Liver (tissue), 8 donors: ENCODE measurements at regions not wholly inside any gene's neighbourhood (a gene's known extent, or its start where the extent isn't known, plus 50 kb on each side); places are given as distances from the start of the nearest gene placed in this dataset.
"Not testable (repeated sequence)": the region's sequence is repeated elsewhere in the genome, so short reads cannot be mapped to it uniquely, and the experiment has no call there.

Experiments used
- DNase-seq: peaks from one replicate; pipeline ENCODE4 v3.0.0-alpha.2; 2017; ENCODE audit warnings: low spot score
- H3K27ac ChIP-seq, 2 donors: one replicate each; pipeline ENCODE4 v1.7.0; 2013; ENCODE audit warnings: inconsistent platforms in 2 of 2, low read length in 2 of 2, control low read depth in 1 of 2, low read depth in 1 of 2, mild to moderate bottlenecking in 1 of 2
- H3K27me3 ChIP-seq, 4 donors: one replicate each; pipeline versions ENCODE4 v1.6.1 to v1.7.0; 2013; ENCODE audit warnings: low read length in 3 of 4, inconsistent platforms in 1 of 4, mild to moderate bottlenecking in 1 of 4, moderate library complexity in 1 of 4; ENCODE audit not compliant: control insufficient read depth in 4 of 4, insufficient read depth in 4 of 4
- H3K36me3 ChIP-seq, 4 donors: one replicate each; pipeline versions ENCODE4 v1.6.1 to v1.7.0; 2013; ENCODE audit warnings: low read length in 3 of 4, mild to moderate bottlenecking in 3 of 4, low read depth in 1 of 4, moderate library complexity in 1 of 4; ENCODE audit not compliant: control insufficient read depth in 4 of 4, insufficient read depth in 3 of 4
- H3K4me1 ChIP-seq, 4 donors: one replicate each; pipeline versions ENCODE4 v1.6.1 to v1.7.0; 2013; ENCODE audit warnings: low read length in 3 of 4, mild to moderate bottlenecking in 3 of 4, moderate library complexity in 1 of 4; ENCODE audit not compliant: control insufficient read depth in 4 of 4, insufficient read depth in 4 of 4
- H3K4me3 ChIP-seq, 3 donors: one replicate each; pipeline versions ENCODE4 v1.6.1 to v1.7.0; 2013; ENCODE audit warnings: low read length in 3 of 3, control low read depth in 1 of 3, low read depth in 1 of 3, mild to moderate bottlenecking in 1 of 3
- H3K9ac ChIP-seq, 2 donors: one replicate each; pipeline ENCODE4 v1.7.0; 2013; ENCODE audit warnings: low read length in 2 of 2, mild to moderate bottlenecking in 2 of 2, moderate library complexity in 2 of 2, control low read depth in 1 of 2, low read depth in 1 of 2
- H3K9me3 ChIP-seq, 4 donors: one replicate each; pipeline versions ENCODE4 v1.6.1 to v1.7.0; 2013; ENCODE audit warnings: low read length in 3 of 4; ENCODE audit not compliant: control insufficient read depth in 4 of 4
- FOXA1 ChIP-seq: IDR thresholded peaks from 2 replicates; pipeline ENCODE4 v1.6.1; 2016; ENCODE audit warnings: antibody characterized with exemption
- FOXA2 ChIP-seq: IDR thresholded peaks from 2 replicates; pipeline ENCODE4 v1.6.1; 2016; ENCODE audit warnings: antibody characterized with exemption
- HNF4G ChIP-seq: IDR thresholded peaks from 2 replicates; pipeline ENCODE4 v1.6.1; 2016; ENCODE audit warnings: antibody characterized with exemption
- NR2F2 ChIP-seq: IDR thresholded peaks from 2 replicates; pipeline ENCODE4 v1.6.1; 2016; ENCODE audit warnings: antibody characterized with exemption
- SP1 ChIP-seq: IDR thresholded peaks from 2 replicates; pipeline ENCODE4 v1.6.1; 2018; ENCODE audit warnings: antibody characterized with exemption, mild to moderate bottlenecking
- YY1 ChIP-seq: IDR thresholded peaks from 2 replicates; pipeline ENCODE4 v1.6.1; 2016; ENCODE audit warnings: antibody characterized with exemption, mild to moderate bottlenecking
- WGBS: extraction: QIAGEN DNeasy Blood & Tissue Kit; methylation state at CpG from one replicate; pipeline ENCODE4 v1.1.7; 2013; 5-methylcytosine and 5-hydroxymethylcytosine counted together
- TF ChIP-seq, protein P1 (sequence below): IDR thresholded peaks from 2 replicates; pipeline ENCODE4 v1.6.1; 2016; ENCODE audit warnings: antibody characterized with exemption
- TF ChIP-seq, protein P2 (sequence below): fragments of 150-350 bp; IDR thresholded peaks from 2 replicates; pipeline ENCODE4 v1.5.1; 2017; ENCODE audit warnings: improper control_type of control experiment, low read depth, low read length; ENCODE audit not compliant: missing input control
- TF ChIP-seq, protein P3 (sequence below): IDR thresholded peaks from 2 replicates; pipeline ENCODE4 v1.6.1; 2016; ENCODE audit warnings: antibody characterized with exemption
- TF ChIP-seq, protein P4 (sequence below): IDR thresholded peaks from 2 replicates; pipeline ENCODE4 v1.6.1; 2016; ENCODE audit warnings: antibody characterized with exemption, mild to moderate bottlenecking
- donor health status: healthy.
- donor health status: healthy.
- donor health status: healthy.
- donor health status: healthy.
- donor health status: healthy.

DNA sequence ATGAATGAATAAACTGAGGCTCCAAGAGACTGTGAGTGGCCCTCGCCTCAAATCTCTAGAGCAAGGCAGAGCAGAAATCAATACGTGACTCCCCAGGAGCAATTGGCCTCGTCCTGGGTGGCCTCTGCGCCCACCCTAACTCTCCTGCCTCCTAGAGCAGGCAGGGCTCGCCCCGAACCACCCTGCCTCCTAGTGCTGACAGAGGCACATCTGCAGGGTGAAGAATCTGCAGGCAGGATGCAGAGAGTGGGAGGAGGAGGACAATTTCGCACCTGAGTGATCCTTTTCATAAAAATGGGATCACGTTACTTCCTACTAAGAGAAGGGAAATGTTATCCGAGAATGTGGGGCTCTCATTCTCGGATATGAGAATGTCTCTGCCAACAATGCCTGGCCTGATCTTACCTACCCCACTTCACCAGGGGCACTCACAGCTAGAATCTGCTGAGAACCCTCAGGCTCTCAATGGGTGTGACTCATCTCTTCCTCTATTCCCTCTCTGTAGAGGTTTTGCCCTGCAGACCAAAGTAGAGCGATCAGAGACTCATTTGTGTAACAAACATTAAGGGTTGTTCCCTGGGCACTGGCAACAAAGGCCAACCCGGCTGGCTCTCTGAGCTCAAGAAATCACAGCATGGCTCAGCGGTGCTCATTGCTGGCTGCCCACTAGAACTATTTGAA is 61.7 kb upstream of the BCL2L14 start:
- no peak for TF ChIP-seq YY1
- TF ChIP-seq, protein P1, sequence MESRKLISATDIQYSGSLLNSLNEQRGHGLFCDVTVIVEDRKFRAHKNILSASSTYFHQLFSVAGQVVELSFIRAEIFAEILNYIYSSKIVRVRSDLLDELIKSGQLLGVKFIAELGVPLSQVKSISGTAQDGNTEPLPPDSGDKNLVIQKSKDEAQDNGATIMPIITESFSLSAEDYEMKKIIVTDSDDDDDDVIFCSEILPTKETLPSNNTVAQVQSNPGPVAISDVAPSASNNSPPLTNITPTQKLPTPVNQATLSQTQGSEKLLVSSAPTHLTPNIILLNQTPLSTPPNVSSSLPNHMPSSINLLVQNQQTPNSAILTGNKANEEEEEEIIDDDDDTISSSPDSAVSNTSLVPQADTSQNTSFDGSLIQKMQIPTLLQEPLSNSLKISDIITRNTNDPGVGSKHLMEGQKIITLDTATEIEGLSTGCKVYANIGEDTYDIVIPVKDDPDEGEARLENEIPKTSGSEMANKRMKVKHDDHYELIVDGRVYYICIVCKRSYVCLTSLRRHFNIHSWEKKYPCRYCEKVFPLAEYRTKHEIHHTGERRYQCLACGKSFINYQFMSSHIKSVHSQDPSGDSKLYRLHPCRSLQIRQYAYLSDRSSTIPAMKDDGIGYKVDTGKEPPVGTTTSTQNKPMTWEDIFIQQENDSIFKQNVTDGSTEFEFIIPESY = no peak
- TF ChIP-seq, protein P2, sequence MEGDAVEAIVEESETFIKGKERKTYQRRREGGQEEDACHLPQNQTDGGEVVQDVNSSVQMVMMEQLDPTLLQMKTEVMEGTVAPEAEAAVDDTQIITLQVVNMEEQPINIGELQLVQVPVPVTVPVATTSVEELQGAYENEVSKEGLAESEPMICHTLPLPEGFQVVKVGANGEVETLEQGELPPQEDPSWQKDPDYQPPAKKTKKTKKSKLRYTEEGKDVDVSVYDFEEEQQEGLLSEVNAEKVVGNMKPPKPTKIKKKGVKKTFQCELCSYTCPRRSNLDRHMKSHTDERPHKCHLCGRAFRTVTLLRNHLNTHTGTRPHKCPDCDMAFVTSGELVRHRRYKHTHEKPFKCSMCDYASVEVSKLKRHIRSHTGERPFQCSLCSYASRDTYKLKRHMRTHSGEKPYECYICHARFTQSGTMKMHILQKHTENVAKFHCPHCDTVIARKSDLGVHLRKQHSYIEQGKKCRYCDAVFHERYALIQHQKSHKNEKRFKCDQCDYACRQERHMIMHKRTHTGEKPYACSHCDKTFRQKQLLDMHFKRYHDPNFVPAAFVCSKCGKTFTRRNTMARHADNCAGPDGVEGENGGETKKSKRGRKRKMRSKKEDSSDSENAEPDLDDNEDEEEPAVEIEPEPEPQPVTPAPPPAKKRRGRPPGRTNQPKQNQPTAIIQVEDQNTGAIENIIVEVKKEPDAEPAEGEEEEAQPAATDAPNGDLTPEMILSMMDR = no peak
- TF ChIP-seq, protein P3, sequence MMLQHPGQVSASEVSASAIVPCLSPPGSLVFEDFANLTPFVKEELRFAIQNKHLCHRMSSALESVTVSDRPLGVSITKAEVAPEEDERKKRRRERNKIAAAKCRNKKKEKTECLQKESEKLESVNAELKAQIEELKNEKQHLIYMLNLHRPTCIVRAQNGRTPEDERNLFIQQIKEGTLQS = no peak
- TF ChIP-seq FOXA1 = no peak
- no peak for TF ChIP-seq NR2F2
- TF ChIP-seq, protein P4, sequence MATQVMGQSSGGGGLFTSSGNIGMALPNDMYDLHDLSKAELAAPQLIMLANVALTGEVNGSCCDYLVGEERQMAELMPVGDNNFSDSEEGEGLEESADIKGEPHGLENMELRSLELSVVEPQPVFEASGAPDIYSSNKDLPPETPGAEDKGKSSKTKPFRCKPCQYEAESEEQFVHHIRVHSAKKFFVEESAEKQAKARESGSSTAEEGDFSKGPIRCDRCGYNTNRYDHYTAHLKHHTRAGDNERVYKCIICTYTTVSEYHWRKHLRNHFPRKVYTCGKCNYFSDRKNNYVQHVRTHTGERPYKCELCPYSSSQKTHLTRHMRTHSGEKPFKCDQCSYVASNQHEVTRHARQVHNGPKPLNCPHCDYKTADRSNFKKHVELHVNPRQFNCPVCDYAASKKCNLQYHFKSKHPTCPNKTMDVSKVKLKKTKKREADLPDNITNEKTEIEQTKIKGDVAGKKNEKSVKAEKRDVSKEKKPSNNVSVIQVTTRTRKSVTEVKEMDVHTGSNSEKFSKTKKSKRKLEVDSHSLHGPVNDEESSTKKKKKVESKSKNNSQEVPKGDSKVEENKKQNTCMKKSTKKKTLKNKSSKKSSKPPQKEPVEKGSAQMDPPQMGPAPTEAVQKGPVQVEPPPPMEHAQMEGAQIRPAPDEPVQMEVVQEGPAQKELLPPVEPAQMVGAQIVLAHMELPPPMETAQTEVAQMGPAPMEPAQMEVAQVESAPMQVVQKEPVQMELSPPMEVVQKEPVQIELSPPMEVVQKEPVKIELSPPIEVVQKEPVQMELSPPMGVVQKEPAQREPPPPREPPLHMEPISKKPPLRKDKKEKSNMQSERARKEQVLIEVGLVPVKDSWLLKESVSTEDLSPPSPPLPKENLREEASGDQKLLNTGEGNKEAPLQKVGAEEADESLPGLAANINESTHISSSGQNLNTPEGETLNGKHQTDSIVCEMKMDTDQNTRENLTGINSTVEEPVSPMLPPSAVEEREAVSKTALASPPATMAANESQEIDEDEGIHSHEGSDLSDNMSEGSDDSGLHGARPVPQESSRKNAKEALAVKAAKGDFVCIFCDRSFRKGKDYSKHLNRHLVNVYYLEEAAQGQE = no peak
- no peak for TF ChIP-seq FOXA2
- TF ChIP-seq HNF4G = no peak
- no peak for TF ChIP-seq SP1
- no peaks in the 10 kb centered on the region for H3K4me1 ChIP-seq
- WGBS = 84% methylated on average over 13 of the region's 13 CpGs

DNA sequence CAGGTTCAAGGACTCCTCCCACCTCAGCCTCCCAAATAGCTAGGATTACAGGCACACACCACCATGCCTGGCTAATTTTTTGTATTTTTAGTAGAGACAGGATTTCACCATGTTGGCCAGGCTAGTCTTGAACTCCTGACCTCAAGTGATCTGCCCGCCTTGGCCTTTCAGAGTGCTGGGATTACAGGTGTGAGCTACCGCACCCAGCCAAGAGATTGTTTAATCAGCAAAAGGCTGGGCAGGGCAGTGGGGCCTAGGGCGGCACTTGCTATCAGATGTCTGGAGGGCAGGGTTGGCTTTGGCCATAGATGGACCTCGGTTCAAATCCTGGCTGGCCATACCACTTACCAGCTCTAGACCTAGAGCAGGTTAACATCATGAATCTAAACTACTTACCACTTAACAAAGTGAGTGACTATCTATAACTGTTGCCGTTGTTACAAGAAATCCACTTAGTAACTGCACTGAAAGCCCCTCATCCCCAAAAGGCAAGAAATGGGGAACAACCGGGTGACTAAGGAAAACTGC is 60.9 kb upstream of the BCL2L14 start:
- not testable (repeated sequence) for H3K36me3 ChIP-seq, H3K4me3 ChIP-seq, DNase-seq, H3K9me3 ChIP-seq, H3K27ac ChIP-seq, H3K4me1 ChIP-seq, H3K27me3 ChIP-seq, H3K9ac ChIP-seq
- 86% methylated on average over 6 of the region's 6 CpGs for WGBS

More for the DNA sequence above, 61.7 kb upstream of the BCL2L14 start:
- Histone ChIP-seq H3K9me3 (no peaks in the 10 kb centered on the region), H3K27ac (no peak overlapping the region), H3K9ac (no peak overlapping the region), H3K27me3 (no peaks in the 10 kb centered on the region), H3K36me3 (no peaks in the 10 kb centered on the region), H3K4me3 (no peak overlapping the region)
- DNase-seq = no peak
